SK-N-SH (cell line): ENCODE measurements at regions not wholly inside any gene's neighbourhood (a gene's known extent, or its start where the extent isn't known, plus 50 kb on each side); places are given as distances from the start of the nearest gene placed in this dataset.

Experiments used
- CTCF ChIA-PET: fragments of 300-600, 350-600 bp; formaldehyde crosslinking; extraction: SDS; loops from one replicate; lab custom pipeline; 2021; lab: Yijun Ruan, JAX
- POLR2A ChIA-PET: fragments of 350-600 bp; sonication (Branson Sonifier 250); formaldehyde crosslinking; extraction: SDS; loops from one replicate; lab custom pipeline; 2020; ENCODE audit warnings: antibody characterized with exemption, inconsistent platforms; lab: Yijun Ruan, JAX
- DNase-seq: peaks from one replicate; pipeline ENCODE4 v3.0.0; 2012
- H2AFZ ChIP-seq: fragments of 200-600 bp; sonication (generic); 2 replicates; pipeline ENCODE4 v1.8.1; 2016; ENCODE audit warnings: antibody characterized with exemption, mild to moderate bottlenecking, low read depth
- H3F3A ChIP-seq: fragments of 200-600 bp; sonication (generic); replicated peaks from 2 replicates; pipeline ENCODE3; 2016; ENCODE audit warnings: antibody characterized with exemption, mild to moderate bottlenecking; ENCODE audit not compliant: insufficient read depth
- H3K27ac ChIP-seq, 2 experiments: fragments of 200-500 bp in 1 of 2; fragments of 200-600 bp in 1 of 2; sonication (Bioruptor generic) in 1 of 2; sonication (generic), shearing (Covaris generic) in 1 of 2; 2 replicates each; pipeline versions ENCODE4 v1.5.1 to v1.6.1; 2014 to 2016; ENCODE audit warnings: low read depth in 2 of 2, inconsistent platforms in 1 of 2, low read length in 1 of 2, mild to moderate bottlenecking in 1 of 2, mixed read lengths in 1 of 2
- H3K27me3 ChIP-seq: fragments of 200-600 bp; sonication (generic), shearing (Covaris generic); 2 replicates; pipeline ENCODE4 v1.6.1; 2016; ENCODE audit warnings: mixed run types; ENCODE audit not compliant: insufficient read depth
- H3K36me3 ChIP-seq, 2 experiments: fragments of 200-500 bp in 1 of 2; fragments of 200-600 bp in 1 of 2; sonication (Bioruptor generic) in 1 of 2; sonication (generic) in 1 of 2; replicated peaks in 1 of 2; 2 replicates each; pipeline versions ENCODE3 to v1.5.1; 2014 to 2016; ENCODE audit warnings: low read length in 1 of 2, mild to moderate bottlenecking in 1 of 2; ENCODE audit not compliant: insufficient read depth in 2 of 2, control insufficient read depth in 1 of 2
- H3K4me1 ChIP-seq, 2 experiments: fragments of 200-500 bp in 1 of 2; fragments of 200-600 bp in 1 of 2; sonication (Bioruptor generic) in 1 of 2; sonication (generic), shearing (Covaris generic) in 1 of 2; 2 replicates each; pipeline versions ENCODE4 v1.5.1 to v1.6.1; 2014 to 2016; ENCODE audit warnings: low read depth in 1 of 2, low read length in 1 of 2, mixed run types in 1 of 2; ENCODE audit not compliant: insufficient read depth in 2 of 2, control insufficient read depth in 1 of 2
- H3K4me2 ChIP-seq: fragments of 200-600 bp; sonication (generic), shearing (Covaris generic); 2 replicates; pipeline ENCODE4 v1.6.1; 2017; ENCODE audit warnings: mixed run types
- H3K4me3 ChIP-seq, 2 experiments: fragments of 200-500 bp in 1 of 2; fragments of 200-600 bp in 1 of 2; sonication (Bioruptor generic) in 1 of 2; sonication (generic), shearing (Covaris generic) in 1 of 2; 2 replicates each; pipeline versions ENCODE4 v1.5.1 to v1.8.1; 2014 to 2016; ENCODE audit warnings: low read depth in 2 of 2, inconsistent platforms in 1 of 2, low read length in 1 of 2, mild to moderate bottlenecking in 1 of 2, mixed read lengths in 1 of 2, moderate library complexity in 1 of 2
- H3K79me2 ChIP-seq: fragments of 200-600 bp; sonication (generic); 2 replicates; pipeline ENCODE4 v1.8.1; 2017; ENCODE audit warnings: mild to moderate bottlenecking; ENCODE audit not compliant: insufficient read depth
- H3K9ac ChIP-seq: fragments of 200-600 bp; sonication (generic); 2 replicates; pipeline ENCODE4 v1.6.1; 2017; ENCODE audit warnings: mixed run types
- H3K9me2 ChIP-seq: fragments of 200-600 bp; sonication (generic); 2 replicates; pipeline ENCODE4 v1.6.1; 2017; ENCODE audit warnings: mixed run types
- H3K9me3 ChIP-seq: fragments of 200-600 bp; sonication (generic); 2 replicates; pipeline ENCODE4 v1.6.1; 2017; ENCODE audit warnings: mixed run types, mild to moderate bottlenecking, moderate library complexity
- H4K20me1 ChIP-seq: fragments of 200-600 bp; sonication (generic); 2 replicates; pipeline ENCODE4 v1.6.1; 2017; ENCODE audit warnings: mild to moderate bottlenecking, mixed run types; ENCODE audit not compliant: insufficient read depth
- ELF1 ChIP-seq: IDR thresholded peaks from 2 replicates; pipeline ENCODE4 v1.4.0; 2012
- EP300 ChIP-seq, 2 experiments: IDR thresholded peaks; 2 replicates each; pipeline versions ENCODE4 v1.4.0 to v1.6.1; 2012; ENCODE audit warnings: borderline replicate concordance in 1 of 2, low read depth in 1 of 2, low read length in 1 of 2
- EZH2phosphoT487 ChIP-seq: fragments of 200-600 bp; sonication (generic); IDR thresholded peaks from 2 replicates; pipeline ENCODE4 v1.6.1; 2017; ENCODE audit warnings: low read depth, mixed run types, mild to moderate bottlenecking, antibody characterized with exemption, moderate library complexity, borderline replicate concordance
- FOXJ3 ChIP-seq: sonication (generic); formaldehyde crosslinking; IDR thresholded peaks from 2 replicates; pipeline ENCODE4 v1.5.1; 2020; ENCODE audit warnings: mild to moderate bottlenecking, missing genetic modification reagents
- NRF1 ChIP-seq: IDR thresholded peaks from 2 replicates; pipeline ENCODE4 v1.6.1; 2012; ENCODE audit warnings: low read depth, mild to moderate bottlenecking, low read length
- POLR2AphosphoS5 ChIP-seq: IDR thresholded peaks from 2 replicates; pipeline ENCODE4 v1.6.1; 2012; ENCODE audit warnings: low read depth, low read length
- RAD21 ChIP-seq: IDR thresholded peaks from 2 replicates; pipeline ENCODE4 v1.6.1; 2012; ENCODE audit warnings: mild to moderate bottlenecking, low read length
- RCOR1 ChIP-seq: fragments of 150-350 bp; IDR thresholded peaks from 2 replicates; pipeline ENCODE4 v1.6.1; 2017; ENCODE audit warnings: antibody characterized with exemption, low read length
- RXRA ChIP-seq: IDR thresholded peaks from 2 replicates; pipeline ENCODE4 v1.4.0; 2012; ENCODE audit warnings: low read depth, mild to moderate bottlenecking, borderline replicate concordance
- SIN3A ChIP-seq: IDR thresholded peaks from 2 replicates; pipeline ENCODE4 v1.6.1; 2012; ENCODE audit warnings: low read depth, mild to moderate bottlenecking, low read length, moderate library complexity, borderline replicate concordance
- SMC3 ChIP-seq: IDR thresholded peaks from 2 replicates; pipeline ENCODE4 v1.6.1; 2012; ENCODE audit warnings: low read depth, low read length, improper control_type of control experiment
- WGBS: methylation state at CpG from one replicate; pipeline ENCODE4 v1.1.6; 2017; ENCODE audit warnings: low lambda C conversion rate; 5-methylcytosine and 5-hydroxymethylcytosine counted together
- TF ChIP-seq, protein P1 (sequence below): IDR thresholded peaks from 2 replicates; pipeline ENCODE4 v1.4.0; 2012; ENCODE audit warnings: low read depth, borderline replicate concordance
- TF ChIP-seq, protein P2 (sequence below): IDR thresholded peaks from 2 replicates; pipeline ENCODE4 v1.4.0; 2012; ENCODE audit warnings: low read depth
- TF ChIP-seq, protein P3 (sequence below): IDR thresholded peaks from 2 replicates; pipeline ENCODE4 v1.6.1; 2012; ENCODE audit warnings: mild to moderate bottlenecking, low read depth, low read length, moderate library complexity
- TF ChIP-seq, protein P4 (sequence below): IDR thresholded peaks from 2 replicates; pipeline ENCODE4; 2012

DNA sequence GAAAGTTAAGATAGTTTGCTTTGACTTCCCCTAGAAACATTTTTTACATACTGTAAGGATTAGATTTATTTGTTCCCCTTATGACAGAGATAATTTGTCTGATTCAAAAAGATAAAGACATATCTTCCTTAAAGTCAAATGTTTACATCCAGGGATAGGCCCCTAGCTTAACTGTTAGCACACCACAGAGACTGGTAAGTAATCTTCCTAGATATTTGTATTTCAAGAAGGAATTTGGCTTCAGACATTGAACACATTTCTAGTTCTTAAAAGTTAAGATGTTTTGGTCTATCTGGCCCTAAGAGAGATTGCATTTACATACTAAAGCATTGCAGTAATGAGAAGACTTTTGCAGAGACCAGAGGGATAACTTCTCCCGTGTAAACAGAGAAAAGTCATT, 1201.1 kb upstream of the GJE1 start:
- TF ChIP-seq, protein P1, sequence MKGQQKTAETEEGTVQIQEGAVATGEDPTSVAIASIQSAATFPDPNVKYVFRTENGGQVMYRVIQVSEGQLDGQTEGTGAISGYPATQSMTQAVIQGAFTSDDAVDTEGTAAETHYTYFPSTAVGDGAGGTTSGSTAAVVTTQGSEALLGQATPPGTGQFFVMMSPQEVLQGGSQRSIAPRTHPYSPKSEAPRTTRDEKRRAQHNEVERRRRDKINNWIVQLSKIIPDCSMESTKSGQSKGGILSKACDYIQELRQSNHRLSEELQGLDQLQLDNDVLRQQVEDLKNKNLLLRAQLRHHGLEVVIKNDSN, result no peak
- no peak for TF ChIP-seq RAD21
- TF ChIP-seq, protein P2, sequence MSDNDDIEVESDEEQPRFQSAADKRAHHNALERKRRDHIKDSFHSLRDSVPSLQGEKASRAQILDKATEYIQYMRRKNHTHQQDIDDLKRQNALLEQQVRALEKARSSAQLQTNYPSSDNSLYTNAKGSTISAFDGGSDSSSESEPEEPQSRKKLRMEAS, result no peak
- TF ChIP-seq, protein P3, sequence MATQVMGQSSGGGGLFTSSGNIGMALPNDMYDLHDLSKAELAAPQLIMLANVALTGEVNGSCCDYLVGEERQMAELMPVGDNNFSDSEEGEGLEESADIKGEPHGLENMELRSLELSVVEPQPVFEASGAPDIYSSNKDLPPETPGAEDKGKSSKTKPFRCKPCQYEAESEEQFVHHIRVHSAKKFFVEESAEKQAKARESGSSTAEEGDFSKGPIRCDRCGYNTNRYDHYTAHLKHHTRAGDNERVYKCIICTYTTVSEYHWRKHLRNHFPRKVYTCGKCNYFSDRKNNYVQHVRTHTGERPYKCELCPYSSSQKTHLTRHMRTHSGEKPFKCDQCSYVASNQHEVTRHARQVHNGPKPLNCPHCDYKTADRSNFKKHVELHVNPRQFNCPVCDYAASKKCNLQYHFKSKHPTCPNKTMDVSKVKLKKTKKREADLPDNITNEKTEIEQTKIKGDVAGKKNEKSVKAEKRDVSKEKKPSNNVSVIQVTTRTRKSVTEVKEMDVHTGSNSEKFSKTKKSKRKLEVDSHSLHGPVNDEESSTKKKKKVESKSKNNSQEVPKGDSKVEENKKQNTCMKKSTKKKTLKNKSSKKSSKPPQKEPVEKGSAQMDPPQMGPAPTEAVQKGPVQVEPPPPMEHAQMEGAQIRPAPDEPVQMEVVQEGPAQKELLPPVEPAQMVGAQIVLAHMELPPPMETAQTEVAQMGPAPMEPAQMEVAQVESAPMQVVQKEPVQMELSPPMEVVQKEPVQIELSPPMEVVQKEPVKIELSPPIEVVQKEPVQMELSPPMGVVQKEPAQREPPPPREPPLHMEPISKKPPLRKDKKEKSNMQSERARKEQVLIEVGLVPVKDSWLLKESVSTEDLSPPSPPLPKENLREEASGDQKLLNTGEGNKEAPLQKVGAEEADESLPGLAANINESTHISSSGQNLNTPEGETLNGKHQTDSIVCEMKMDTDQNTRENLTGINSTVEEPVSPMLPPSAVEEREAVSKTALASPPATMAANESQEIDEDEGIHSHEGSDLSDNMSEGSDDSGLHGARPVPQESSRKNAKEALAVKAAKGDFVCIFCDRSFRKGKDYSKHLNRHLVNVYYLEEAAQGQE, result no peak
- no peak for TF ChIP-seq EZH2phosphoT487
- no peaks in the 10 kb centered on the region for H4K20me1 ChIP-seq
- H3K4me1 ChIP-seq, result no peaks in the 10 kb centered on the region
- H3K4me2 ChIP-seq, result peak overlapping the region; percentile 50; the same call in 1 of the 2 replicates
- peak overlapping the region; percentile 28 to 62; a peak in 2 of 4 replicates for H3K27ac ChIP-seq
- H3K4me3 ChIP-seq, result no peak overlapping the region
- no peaks in the 10 kb centered on the region for H3K9me2 ChIP-seq
- no peaks in the 10 kb centered on the region for H3K27me3 ChIP-seq
- no peaks in the 10 kb centered on the region for H3K9me3 ChIP-seq
- DNase-seq, result no peak
- 20% methylated on average over 1 of the region's 1 CpG for WGBS
- H3K79me2 ChIP-seq, result no peaks in the 10 kb centered on the region
- H3K36me3 ChIP-seq, result no peaks in the 10 kb centered on the region
- ChIA-PET CTCF (no interaction called here), POLR2A (no interaction called here)
- H3F3A ChIP-seq, result no peaks in the 10 kb centered on the region
- H3K9ac ChIP-seq, result peak overlapping the region; percentile 17; the same call in 1 of the 2 replicates
- H2AFZ ChIP-seq, result peak overlapping the region; percentile 88

DNA sequence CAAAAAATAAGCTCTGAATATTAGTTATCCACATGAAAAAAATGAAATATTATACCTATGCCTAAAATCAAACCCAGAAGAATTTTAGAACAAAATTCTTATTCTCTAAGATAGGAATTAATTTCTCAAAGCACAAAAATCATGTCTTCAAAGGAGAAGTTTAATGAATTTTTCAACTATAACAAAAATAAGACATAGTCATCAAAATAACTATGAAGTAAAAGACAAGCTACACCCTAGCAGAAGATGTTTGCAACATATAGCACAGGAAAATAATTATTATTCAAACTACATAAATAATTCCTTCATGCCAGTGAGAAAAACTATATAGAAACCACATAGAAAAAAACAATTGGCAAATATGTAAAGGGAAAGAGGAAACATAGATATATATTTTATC, 1203.6 kb upstream of the GJE1 start:
- POLR2A ChIA-PET, result no interaction called here
- TF ChIP-seq, protein P3, result no peak
- TF ChIP-seq RXRA (no peak), RCOR1 (no peak), NRF1 (no peak), FOXJ3 (CRISPR knock-in tag) (no peak), POLR2AphosphoS5 (no peak), EZH2phosphoT487 (no peak), SMC3 (no peak), SIN3A (no peak), EP300 (IDR thresholded peaks at IDR 0.05; ENCODE audit: borderline replicate concordance in 1 of 2, low read depth in 1 of 2, low read length in 1 of 2) (no peak), ELF1 (no peak)
- TF ChIP-seq, protein P4, sequence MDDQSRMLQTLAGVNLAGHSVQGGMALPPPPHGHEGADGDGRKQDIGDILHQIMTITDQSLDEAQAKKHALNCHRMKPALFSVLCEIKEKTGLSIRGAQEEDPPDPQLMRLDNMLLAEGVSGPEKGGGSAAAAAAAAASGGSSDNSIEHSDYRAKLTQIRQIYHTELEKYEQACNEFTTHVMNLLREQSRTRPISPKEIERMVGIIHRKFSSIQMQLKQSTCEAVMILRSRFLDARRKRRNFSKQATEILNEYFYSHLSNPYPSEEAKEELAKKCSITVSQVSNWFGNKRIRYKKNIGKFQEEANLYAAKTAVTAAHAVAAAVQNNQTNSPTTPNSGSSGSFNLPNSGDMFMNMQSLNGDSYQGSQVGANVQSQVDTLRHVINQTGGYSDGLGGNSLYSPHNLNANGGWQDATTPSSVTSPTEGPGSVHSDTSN, result no peak
- TF ChIP-seq, protein P1, result no peak
- TF ChIP-seq, all 33 proteins: peak for 0
- H4K20me1 ChIP-seq, result no peaks in the 10 kb centered on the region

More for the DNA sequence above, 1203.6 kb upstream of the GJE1 start:
- Histone ChIP-seq H3K27me3 (no peaks in the 10 kb centered on the region), H3K9ac (no peak overlapping the region), H3K4me3 (no peak overlapping the region), H3K79me2 (no peaks in the 10 kb centered on the region), H3K4me2 (no peak overlapping the region), H3K9me2 (no peaks in the 10 kb centered on the region), H3K36me3 (no peaks in the 10 kb centered on the region), H2AFZ (no peak overlapping the region), H3K9me3 (no peaks in the 10 kb centered on the region), H3K4me1 (no peaks in the 10 kb centered on the region), H3K27ac (no peak overlapping the region), H3F3A (no peaks in the 10 kb centered on the region)
- DNase-seq, result no peak
- CTCF ChIA-PET, result no interaction called here
